ENCODE measurements at regions not wholly inside any gene's neighbourhood (a gene's known extent, or its start where the extent isn't known, plus 50 kb on each side); places are given as distances from the start of the nearest gene placed in this dataset.

- TF ChIP-seq RERE (CRISPR knock-in tag; IDR thresholded peaks at IDR 0.05; ENCODE audit: borderline replicate concordance) (no peak), KDM5B (IDR thresholded peaks at IDR 0.05; ENCODE audit: insufficient replicate concordance, low read depth, low read length) (no peak), NKRF (IDR thresholded peaks at IDR 0.05; ENCODE audit: borderline replicate concordance) (no peak; the same call in 1 of the 2 replicates), MCM3 (IDR thresholded peaks at IDR 0.05) (no peak), SRSF9 (IDR thresholded peaks at IDR 0.05; ENCODE audit: borderline replicate concordance, low read depth, low read length) (no peak), FOXA1 (IDR thresholded peaks at IDR 0.05; ENCODE audit: borderline replicate concordance) (no peak), ZNF280A (IDR thresholded peaks at IDR 0.05; ENCODE audit: low read depth, partially characterized antibody) (no peak), CEBPB (tag; IDR thresholded peaks at IDR 0.05) (peak; percentile 43; the same call in 1 of the 2 replicates), ZNF174 (CRISPR knock-in tag; IDR thresholded peaks at IDR 0.05) (no peak), MTA2 (IDR thresholded peaks at IDR 0.05; ENCODE audit: low read depth) (no peak), TFE3 (CRISPR knock-in tag; IDR thresholded peaks at IDR 0.05) (no peak), TRIM28 (IDR thresholded peaks at IDR 0.05) (no peak), MBD2 (IDR thresholded peaks at IDR 0.05; ENCODE audit: borderline replicate concordance, low read depth) (no peak), MAZ (CRISPR knock-in tag; conservative IDR thresholded peaks at IDR 0.05 in 1 of 2, IDR thresholded peaks at IDR 0.05 in 1 of 2) (peak in 1 of 2 experiments; percentile 69; a peak in 2 of 4 replicates), KDM2B (CRISPR knock-in tag; IDR thresholded peaks at IDR 0.05) (no peak), OTX1 (CRISPR knock-in tag; IDR thresholded peaks at IDR 0.05) (no peak), RBM15 (IDR thresholded peaks at IDR 0.05; ENCODE audit: insufficient read depth, low read length) (no peak)
These were observed 63.4 kb upstream of the ABCA1 start (continued) for GRCh38 chr9:104991144-104991953.

Measured in K562 (cell line).